NCI-H2029 (cell line): ENCODE measurements at regions not wholly inside any gene's neighbourhood (a gene's known extent, or its start where the extent isn't known, plus 50 kb on each side); places are given as distances from the start of the nearest gene placed in this dataset.
"Not testable (repeated sequence)": the region's sequence is repeated elsewhere in the genome, so short reads cannot be mapped to it uniquely, and the experiment has no call there.

Experiments
- DNase-seq: peaks from one replicate; lab custom pipeline; 2025; lab: John Stamatoyannopoulos, UW

DNA sequence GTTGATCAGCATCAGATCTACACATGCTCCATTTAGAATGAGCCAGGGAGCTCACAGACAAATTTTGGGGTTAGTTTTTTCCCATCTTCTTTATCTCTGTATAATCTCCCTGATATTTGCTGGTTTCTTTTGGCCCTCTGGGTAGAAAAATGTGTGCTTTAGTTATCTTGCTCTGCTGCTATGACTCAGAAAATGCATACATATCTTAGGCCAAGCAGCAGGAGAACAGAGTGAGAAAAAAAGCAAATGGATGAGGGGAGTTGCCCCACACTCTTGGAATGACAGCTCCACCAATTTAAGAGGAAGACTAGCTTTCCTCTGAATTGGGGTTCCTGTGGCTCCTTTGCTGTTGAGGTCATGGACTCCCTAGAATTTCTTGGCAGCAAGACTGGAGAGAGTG lies 331.8 kb downstream of the KCNJ3 start:
- no peak for DNase-seq

DNA sequence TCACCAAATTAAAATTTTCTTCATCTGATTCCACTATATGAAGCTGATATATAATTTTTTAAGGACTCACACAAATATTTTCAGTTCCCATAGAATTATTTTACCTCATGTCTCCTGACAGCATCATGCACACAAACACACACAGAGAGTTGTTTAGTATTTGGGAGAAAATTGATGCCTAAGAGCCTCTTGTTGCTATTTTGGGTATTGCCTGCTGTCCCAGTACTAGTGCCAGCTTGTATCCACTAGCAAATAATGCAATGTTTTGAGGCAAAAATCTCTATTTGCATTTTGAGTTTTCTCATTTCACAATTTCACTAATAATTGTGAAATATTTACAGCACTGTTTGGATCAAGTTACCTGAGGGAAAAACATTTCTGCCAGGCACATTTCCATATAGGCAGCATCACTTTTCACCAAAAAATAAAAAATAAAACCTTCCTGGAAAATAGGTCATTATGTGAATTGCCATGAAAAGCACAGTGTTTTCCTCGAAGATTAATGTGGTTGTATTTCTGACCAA lies 328.2 kb downstream of the KCNJ3 start:
- DNase-seq: no peak

DNA sequence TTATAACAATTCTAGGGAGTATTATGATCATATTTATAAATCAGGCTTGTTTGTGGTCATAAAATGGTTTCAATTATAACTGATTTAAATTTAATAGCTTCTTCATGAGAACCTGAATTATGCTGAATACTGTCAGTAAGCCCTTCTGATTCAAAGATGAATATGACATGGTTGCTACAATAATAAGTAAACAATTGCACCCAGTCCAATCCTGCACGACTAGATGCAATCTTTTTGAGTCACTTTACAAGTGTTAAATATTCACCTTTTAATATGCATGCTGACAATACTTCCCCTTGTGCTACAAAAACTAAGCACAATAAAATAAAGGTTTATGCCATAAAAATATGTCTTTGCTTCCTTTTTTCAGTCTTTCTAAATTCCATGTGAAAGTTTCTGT lies 325.2 kb downstream of the KCNJ3 start:
- DNase-seq: no peak

DNA sequence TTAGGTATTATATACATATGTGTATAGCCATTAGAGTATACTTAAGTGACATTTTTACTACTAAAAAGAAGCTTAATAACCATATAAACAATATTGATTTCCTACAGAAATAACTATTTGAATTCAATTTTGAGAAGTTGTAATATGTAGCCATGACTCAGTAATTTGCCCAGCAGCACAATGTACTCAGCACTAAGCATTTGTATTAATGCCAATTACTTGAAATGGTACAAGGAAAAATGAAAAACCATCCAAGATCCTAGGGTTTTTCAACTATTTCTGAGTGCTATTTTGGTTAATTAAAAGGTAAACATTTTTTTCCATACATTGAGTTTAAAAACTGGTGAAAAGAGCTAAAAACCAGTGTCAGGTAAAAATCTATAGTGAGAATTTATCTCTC lies 324.0 kb downstream of the KCNJ3 start:
- no peak for DNase-seq

DNA sequence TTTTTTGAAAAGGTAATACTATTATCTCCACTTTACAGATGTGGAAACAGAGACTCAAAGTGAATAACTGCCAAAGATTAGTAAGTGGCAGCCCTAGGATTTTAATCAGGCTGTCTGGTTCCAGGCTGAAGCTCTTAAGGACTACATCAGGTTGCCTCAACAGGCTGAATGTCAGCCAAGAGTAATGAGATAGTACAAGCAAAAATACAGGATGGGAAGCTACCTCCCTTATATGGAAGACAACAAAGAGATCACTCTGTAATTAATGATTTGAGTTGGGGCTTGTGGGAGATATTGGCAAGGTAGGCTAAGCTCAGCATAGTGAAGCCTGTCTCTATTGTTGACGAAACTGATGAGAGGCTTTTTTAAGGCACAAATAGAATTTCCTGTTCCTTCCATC lies 323.1 kb downstream of the KCNJ3 start:
- peak; percentile 89 for DNase-seq

DNA sequence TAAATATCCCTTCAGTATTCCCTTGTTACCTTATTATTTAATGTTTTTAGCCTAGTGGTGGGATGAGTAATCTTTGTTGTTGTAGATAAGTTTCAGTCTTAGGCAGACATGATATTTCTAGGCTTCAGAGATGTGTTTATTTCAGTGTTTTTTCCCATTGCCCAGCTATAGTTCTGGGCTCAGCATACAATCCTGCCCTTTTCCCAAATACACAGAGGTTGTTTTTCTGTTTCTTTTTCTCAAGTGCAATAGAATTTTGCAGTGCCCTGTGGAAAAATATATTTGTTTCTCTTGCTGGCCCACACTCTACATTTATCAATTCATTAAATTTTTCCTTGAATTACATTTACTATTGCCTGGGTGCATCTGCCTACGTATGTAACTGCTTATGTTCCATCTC lies 321.8 kb downstream of the KCNJ3 start:
- no peak for DNase-seq

DNA sequence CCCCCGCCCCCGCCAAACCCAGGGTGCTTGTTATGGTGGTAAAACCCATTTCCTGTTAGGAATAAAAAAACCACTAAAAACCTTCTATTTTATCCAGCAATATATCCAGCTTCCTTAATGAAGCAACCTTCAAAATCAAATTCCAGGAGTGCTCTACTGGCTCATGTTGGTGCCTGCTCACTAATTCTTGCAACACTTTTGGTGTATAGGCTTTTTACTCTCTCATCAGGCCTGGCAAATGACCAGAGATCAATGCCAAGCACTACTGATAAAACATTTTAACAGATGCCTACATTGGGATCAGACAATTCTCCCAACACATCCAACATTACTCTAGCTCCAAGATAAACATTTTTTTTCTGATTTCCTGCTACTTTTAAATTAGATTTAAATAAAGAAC lies 312.4 kb downstream of the KCNJ3 start:
- no peak for DNase-seq

DNA sequence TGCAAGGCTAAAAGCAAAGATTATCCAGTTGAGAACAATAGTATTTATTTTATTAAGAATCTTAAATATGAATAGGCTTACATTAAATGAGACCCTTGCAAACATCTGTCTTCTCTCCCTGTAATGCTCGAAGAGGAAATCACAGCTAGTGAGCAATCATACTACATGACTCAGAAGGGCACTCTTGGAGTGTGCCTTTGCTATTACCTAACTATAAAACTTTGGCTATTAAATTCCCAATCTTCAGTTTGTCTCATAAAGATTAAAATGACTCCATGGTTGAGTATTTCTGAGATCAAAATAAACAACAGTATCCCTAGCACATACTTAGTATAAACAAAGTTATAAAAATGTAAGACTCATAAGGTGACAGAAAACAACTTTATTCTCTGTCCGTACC lies 296.9 kb downstream of the KCNJ3 start:
- DNase-seq: no peak

DNA sequence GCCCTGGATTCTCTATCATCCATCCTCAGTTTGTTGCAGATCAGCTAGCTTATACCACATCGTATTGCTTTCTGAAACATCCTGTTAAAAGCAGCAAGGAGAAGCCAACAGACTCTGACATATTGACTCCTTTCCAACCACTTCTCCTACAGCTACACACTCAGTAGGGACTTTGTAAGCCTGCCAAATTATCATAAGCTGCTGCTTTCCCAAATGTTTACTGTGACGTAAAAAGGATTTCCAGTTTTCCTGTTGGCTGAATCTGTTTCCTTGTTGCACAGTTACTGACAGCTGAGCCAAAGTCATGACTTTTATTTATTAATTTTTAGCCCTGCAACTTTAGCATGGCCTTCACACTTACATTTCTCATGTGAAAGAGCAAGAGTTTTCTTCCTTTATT lies 294.3 kb downstream of the KCNJ3 start:
- DNase-seq: peak; percentile 82

DNA sequence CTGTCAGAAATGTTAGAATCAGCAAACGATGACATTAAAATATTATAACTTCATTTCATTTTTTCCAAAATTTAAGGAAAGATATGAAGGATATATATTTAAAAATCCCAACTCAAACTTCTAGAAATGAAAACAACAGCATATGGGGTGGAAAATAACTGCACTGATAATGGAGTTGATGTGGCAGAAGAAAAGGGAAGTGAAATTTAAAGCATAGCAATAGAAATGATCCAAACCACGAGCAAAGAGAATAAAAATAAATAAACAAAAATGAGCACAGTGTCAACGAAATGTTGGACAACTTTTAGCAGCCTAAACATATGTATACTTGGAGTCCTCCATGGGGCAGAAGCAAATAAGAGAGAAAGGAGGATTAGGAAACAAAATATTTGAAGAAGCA lies 280.2 kb downstream of the KCNJ3 start:
- DNase-seq: no peak

DNA sequence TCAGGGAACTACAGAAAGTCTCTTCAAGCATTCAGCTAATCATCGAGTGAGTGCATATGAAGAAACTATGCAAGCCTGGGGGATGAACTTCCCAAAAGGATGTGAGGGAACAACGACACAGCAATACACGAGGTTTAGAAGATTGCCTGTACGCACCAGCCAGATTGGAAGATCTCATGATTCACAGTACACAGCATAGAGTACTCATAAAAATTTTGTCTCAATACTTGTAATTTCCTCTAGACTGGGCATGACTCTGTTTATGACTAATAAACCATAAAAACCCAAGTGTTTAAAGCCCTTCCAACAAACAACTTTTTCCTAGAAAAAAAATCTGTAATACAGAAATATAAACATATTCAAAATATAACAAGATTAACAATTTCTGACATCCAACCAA lies 279.7 kb downstream of the KCNJ3 start:
- no peak for DNase-seq

DNA sequence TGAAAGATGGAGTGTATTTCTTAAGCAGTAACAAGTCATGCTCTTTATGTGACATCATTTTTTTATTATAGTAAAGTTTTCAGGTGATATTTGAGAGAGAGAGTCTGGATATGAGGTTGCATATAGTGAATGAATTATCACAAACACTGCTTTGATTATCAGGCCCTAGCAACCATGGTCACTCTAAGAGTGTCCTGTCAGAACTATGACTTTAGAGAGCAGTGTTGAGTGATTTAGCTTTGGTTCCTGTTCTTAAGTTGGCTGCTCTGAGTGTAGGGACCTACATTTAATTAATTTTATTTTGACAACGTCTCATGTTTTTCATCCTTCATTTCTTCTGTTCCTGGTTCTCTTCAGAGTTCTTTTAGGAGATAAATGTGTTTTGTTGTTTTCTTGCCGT lies 275.5 kb downstream of the KCNJ3 start:
- DNase-seq: no peak

DNA sequence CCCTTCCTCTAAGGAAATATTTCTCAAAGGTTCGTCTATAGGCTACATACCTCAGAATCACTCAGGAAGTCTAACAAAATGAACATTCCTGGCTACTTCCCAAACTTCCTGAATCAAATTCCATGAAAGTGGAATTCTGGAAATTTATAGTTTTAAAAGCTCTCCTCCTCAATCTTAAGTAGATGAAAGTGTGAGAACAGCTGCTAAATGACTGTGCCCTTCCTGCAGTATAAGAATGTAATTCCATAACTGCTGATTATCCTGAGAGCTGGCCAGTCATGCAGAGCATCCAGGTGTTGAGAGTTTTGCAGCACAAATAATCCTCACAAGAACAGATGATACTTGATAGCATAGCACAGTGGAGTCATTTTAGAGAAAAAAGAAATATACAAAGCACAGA lies 265.0 kb downstream of the KCNJ3 start:
- DNase-seq: no peak

DNA sequence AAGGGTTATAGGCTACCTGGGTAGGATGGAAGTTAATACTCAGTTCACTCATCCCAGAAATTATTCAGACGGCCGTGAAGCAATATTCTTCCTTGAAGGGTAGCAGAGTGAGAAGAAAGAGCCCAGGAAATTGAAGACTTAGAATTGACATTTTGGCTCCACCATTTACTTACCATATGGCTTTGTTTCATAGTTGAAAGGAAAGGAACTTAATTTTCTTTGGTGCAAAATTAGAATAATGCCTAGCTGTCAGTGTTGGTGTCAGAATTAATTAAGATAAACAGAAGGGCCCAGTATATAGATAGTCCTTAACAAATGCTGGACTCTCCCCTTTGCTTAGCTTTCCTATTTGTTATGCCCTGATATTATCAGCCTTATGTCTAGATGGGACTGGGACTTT lies 263.2 kb downstream of the KCNJ3 start:
- DNase-seq: no peak

DNA sequence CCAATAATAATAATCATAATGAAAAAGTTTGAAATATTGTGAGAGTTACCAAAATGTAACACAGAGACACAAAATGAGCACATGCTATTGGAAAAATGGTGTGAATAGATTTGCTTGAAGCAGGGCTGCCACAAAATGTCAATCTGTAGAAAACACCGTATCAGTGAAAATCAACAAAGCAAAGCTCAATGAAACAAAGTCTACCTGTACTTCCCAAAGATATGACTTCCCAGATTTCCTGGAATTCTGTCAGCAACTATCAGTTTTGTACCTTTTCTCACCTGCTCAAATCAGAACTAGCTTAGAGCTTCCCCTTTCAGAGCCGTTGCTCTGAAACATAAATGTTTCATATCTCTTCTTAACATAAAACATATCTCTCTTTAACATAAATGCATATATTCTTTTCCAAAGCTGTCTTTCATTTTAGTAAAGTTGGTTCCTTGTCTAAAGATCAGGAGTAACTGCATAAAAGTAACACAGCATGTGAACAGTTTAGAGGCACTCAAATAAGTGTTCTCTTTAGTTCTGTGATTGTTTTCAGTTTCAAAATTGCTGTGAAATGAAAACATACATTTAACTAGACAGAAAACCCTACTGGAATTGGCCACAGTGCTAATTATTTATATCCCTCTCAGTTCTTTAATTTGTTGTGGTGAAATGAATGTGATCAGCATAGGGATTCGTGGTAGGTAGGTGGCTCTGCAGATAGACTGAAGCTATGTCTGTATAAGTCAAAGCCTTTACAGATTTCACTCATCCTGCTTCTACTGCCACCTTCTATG lies 262.5 kb downstream of the KCNJ3 start:
- no peak for DNase-seq

DNA sequence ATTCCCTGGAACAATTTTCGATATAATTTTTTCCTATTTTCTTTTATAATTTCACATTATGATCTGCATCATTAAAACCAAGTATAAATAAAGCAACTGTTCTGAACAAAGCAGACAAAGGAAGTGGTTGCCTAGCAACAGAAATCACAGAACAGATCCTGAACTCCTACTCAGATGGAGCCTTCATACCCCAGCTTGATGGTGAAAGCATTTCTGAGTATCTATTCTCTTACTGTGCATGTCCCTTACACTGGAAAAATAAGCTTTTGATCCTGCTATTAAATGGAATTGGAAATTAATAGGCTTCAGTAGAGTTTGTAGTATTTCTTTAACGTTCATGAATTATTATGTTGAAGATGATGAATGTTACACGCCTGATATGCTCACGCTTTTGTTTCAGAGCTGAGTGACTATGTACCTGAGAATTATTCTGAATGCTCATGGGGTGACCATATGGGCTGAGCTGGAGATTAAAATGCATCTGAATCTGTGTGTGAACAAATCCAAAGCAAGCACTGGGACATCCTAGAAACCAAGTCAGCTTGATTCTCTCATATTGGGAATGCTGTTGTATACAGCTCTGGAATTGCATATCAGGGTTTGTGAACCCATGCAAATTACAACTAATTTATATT lies 254.0 kb downstream of the KCNJ3 start:
- peak; percentile 3 for DNase-seq

DNA sequence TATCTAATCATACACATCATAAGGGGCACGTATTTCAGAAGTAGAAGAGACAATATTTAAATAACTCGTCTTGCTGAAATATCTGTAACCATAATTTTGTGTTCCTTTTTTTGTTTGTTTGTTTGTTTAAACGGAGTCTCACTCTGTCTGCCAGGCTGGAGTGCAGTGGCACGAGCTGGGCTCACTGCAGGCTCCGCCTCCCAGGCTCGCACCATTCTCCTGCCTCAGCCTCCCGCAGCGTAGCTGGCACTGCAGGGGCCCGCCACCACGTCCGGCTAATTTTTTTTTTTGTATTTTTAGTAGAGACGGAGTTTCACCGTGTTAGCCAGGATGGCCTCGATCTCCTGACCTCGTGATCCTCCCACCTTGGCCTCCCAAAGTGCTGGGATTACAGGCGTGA lies 248.9 kb downstream of the KCNJ3 start:
- not testable (repeated sequence) for DNase-seq

DNA sequence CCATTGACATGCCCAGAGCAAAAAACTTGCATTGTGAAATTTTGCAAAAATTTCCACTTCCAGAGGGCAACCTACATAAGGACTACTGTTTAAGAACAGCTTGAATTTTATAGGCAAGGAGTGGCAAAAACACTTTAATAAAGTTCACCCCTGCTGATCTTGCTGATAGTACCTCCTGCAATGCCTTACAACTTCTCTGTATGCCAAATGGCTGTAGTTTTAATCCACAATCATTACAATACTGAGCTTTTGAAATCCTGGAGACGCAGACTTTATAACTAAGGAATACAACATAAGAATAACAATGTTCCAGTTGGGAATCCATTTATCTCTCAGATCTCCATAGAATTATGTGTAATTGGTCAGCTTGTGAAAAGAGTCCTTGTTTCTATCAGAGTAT lies 247.5 kb downstream of the KCNJ3 start:
- DNase-seq: no peak

DNA sequence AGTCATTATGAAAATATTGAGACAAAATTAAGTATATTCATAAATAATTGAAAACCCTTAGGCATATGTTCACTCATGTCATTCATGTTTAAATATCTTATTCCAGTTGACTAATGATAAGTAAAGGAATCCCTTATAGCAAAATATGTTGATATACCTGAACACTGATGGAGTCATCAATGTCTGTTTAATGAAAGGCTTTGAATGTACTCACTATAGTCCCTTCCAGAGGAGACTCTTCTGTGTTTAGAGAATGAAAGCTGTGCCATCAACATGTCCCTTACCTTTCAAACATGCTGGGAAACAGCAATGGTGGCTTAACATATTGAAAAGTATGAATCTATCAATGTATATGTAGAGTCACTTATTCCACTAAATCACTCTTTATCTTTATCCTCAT lies 242.9 kb downstream of the KCNJ3 start:
- DNase-seq: no peak

DNA sequence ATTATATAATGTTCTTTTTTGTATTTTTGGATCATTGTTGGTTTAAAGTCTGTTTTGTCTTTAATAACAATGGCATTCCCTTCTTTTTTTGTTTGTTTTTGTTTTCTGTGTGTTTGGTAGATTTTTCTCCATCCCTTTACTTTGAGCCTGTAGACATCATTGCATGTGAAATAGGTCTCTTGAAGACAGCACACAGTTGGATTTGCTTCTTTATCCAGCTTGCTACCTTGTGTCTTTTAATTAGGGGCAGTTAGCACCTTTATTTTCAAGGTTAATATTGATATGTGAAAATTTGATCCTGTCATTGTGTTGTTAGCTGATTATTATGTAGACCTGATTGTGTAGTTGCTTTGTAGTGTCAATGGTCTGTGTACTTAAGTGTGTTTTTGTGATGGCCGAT lies 235.7 kb downstream of the KCNJ3 start:
- no peak for DNase-seq

DNA sequence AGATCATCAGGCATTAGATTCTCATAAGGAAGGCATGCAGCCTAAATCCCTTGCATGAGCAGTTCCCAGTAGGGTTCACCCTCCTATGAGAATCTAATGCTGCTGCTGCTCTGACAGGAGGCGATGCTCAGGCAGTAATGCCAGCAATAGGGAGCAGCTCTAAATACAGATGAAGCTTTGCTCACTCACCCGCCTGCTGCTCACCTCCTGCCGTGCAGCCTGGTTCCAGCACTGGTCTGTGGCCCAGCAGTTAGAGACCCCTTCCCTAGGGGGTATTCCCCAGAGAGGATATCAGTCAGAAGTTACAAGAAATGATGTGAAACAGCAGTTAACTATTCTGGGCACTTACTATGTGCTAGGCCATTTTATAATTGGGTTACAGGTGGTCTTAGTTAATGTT lies 226.0 kb downstream of the KCNJ3 start:
- DNase-seq: no peak

DNA sequence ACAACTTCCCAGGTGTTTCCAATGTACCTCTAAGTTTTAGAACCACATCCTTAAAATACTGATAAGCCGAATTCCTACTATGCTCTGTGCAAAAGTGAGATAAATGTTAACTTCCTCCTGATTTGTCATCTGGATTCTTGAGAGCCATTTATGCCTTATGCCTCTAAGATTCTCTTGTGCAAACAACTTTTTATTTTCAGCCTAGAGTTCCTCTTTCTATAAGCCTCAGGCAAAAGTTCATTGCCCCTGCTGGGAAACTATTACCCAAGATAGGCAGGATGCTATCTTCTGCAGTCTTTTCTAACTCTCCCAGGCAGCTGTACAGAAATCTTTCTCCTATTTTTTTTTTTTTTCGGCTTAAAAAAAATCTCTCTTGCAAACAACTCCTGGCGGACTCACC lies 216.1 kb downstream of the KCNJ3 start:
- no peak for DNase-seq

DNA sequence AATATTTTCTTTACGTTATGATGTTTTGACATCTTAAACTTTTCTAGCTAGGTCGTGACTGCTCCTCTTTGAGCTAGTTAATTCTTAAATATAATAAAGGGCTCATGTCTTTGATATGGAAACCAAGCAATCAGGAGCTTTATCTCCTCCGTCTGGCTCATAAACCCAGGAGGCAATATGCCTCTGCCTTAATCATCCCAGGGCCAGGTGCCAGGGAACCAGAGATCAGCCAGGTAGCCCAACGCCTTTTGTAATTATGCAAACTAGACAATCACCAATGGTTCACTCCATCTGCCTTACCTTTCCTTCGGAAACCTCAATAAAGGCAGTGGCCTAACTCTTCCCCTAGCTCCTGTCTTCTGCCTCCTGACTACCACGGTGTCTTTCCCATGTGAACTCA lies 213.7 kb downstream of the KCNJ3 start:
- DNase-seq: no peak

DNA sequence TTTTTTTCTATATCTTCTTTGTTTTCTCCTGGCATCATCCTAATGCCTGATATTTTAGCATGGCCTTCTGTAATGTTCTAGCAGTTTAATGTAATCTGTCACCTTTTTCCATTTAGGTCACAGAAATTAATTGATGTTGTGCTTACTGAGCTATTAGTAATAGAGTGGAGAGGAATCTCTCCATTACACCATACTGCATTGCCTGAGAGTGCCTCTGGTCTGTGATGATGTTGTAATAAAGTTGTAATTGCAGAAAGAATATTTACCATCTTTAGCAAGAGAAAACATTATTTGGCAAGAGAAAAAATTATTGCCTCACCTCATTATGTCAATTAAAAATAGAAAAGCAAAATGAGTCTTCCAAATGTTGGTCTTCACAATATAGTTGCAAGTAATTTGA lies 213.2 kb downstream of the KCNJ3 start:
- no peak for DNase-seq
